DOHH2 (cell line): ENCODE measurements at regions not wholly inside any gene's neighbourhood (a gene's known extent, or its start where the extent isn't known, plus 50 kb on each side); places are given as distances from the start of the nearest gene placed in this dataset.

Experiments
- CTCF ChIP-seq: fragments of 200-600 bp; sonication (generic); IDR thresholded peaks from one replicate; pipeline ENCODE4 v1.5.1; 2014; ENCODE audit warnings: antibody characterized with exemption, mild to moderate bottlenecking, low read depth, low read length; ENCODE audit not compliant: poor library complexity, severe bottlenecking
- EZH2phosphoT487 ChIP-seq: fragments of 200-600 bp; sonication (generic); IDR thresholded peaks from 2 replicates; pipeline ENCODE4 v1.6.1; 2017; ENCODE audit warnings: borderline replicate concordance, mild to moderate bottlenecking, antibody characterized with exemption, low read length, moderate library complexity, mixed read lengths

- no peak for TF ChIP-seq CTCF
- TF ChIP-seq EZH2phosphoT487, result no peak
Measured at GRCh38 chr17:65438708-65439294, 122.6 kb downstream of the AXIN2 start.
